Neutrophil (primary cell): ENCODE measurements at regions not wholly inside any gene's neighbourhood (a gene's known extent, or its start where the extent isn't known, plus 50 kb on each side); places are given as distances from the start of the nearest gene placed in this dataset.

ENCODE experiments used
- H3K27ac ChIP-seq: fragments of 200-600 bp; sonication (generic); 2 replicates; pipeline ENCODE4 v1.5.1; 2016; ENCODE audit warnings: mild to moderate bottlenecking, moderate library complexity
- H3K27me3 ChIP-seq: fragments of 200-600 bp; sonication (generic); 2 replicates; pipeline ENCODE4 v1.6.0; 2016; ENCODE audit warnings: mild to moderate bottlenecking
- H3K36me3 ChIP-seq: fragments of 200-600 bp; sonication (generic); 2 replicates; pipeline ENCODE4 v1.5.1; 2017
- H3K4me1 ChIP-seq, 2 experiments: fragments of 200-600 bp in 1 of 2; sonication (generic) in 1 of 2; 1 replicate in 1 of 2; 2 replicates in 1 of 2; pipeline versions ENCODE4 v1.5.1 to v1.6.1; 2013 to 2016; ENCODE audit warnings: low read depth in 1 of 2, low read length in 1 of 2, mild to moderate bottlenecking in 1 of 2, moderate library complexity in 1 of 2; ENCODE audit not compliant: control insufficient read depth in 1 of 2, insufficient read depth in 1 of 2
- H3K4me3 ChIP-seq, 2 experiments: fragments of 200-600 bp in 1 of 2; sonication (generic) in 1 of 2; 1 replicate in 1 of 2; 2 replicates in 1 of 2; pipeline ENCODE4 v1.5.1; 2013 to 2016; ENCODE audit warnings: low read depth in 1 of 2, low read length in 1 of 2, mild to moderate bottlenecking in 1 of 2, moderate library complexity in 1 of 2
- H3K9me3 ChIP-seq: fragments of 200-600 bp; sonication (generic); 2 replicates; pipeline ENCODE4 v1.5.1; 2016
- TF ChIP-seq, protein P1 (sequence below): fragments of 200-600 bp; sonication (generic); IDR thresholded peaks from 2 replicates; pipeline ENCODE4 v1.5.1; 2016; ENCODE audit warnings: antibody characterized with exemption

DNA sequence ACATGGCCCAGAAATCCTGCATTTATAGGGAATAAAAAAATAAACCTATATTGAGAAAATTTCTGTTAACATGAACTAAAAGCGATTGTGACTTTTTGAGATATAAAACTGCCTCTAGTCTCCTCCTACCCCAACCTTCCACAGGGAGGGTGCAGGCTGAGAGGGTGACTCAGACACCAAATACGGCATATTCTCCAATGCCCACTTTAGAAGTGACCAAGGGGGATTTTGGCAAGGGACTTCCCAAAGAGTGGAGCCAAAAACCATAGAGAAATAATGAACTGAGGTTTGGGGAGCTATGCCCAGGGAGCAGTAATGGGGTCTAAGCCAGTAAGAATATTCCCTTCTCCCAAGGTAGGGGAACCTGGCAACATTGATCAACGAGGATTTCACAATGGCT lies 124.9 kb upstream of the ZC3H12C start:
- no peak overlapping the region for H3K27ac ChIP-seq
- H3K4me3 ChIP-seq: no peak overlapping the region
- no peaks in the 10 kb centered on the region for H3K27me3 ChIP-seq
- H3K9me3 ChIP-seq: no peaks in the 10 kb centered on the region
- no peaks in the 10 kb centered on the region for H3K36me3 ChIP-seq
- peaks cover 12 to 29% of the 10 kb centered on the region in 2 experiments for H3K4me1 ChIP-seq
- TF ChIP-seq, protein P1, sequence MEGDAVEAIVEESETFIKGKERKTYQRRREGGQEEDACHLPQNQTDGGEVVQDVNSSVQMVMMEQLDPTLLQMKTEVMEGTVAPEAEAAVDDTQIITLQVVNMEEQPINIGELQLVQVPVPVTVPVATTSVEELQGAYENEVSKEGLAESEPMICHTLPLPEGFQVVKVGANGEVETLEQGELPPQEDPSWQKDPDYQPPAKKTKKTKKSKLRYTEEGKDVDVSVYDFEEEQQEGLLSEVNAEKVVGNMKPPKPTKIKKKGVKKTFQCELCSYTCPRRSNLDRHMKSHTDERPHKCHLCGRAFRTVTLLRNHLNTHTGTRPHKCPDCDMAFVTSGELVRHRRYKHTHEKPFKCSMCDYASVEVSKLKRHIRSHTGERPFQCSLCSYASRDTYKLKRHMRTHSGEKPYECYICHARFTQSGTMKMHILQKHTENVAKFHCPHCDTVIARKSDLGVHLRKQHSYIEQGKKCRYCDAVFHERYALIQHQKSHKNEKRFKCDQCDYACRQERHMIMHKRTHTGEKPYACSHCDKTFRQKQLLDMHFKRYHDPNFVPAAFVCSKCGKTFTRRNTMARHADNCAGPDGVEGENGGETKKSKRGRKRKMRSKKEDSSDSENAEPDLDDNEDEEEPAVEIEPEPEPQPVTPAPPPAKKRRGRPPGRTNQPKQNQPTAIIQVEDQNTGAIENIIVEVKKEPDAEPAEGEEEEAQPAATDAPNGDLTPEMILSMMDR: no peak

DNA sequence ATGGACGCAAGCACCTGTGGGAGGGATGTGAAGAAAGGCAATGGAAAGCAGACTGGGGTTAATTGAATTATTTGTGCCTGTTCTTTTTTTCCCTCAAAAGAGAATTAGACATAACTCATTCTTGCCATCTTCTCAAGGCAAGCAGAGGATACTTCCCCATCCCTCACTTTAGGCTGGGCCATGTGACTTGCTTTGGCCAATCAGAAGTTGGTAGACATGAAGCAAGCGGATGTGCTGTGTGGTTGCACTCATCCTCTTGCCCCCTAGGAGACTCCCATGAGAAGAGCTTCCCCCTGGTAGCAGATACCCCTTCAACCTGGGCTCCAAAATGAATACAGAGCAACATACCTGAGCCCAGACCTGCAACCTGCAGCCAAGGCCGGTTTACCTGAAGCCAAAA lies 124.4 kb upstream of the ZC3H12C start:
- H3K4me1 ChIP-seq: peaks cover 12 to 29% of the 10 kb centered on the region in 2 experiments
- TF ChIP-seq, protein P1: no peak
- H3K4me3 ChIP-seq: no peak overlapping the region
- no peaks in the 10 kb centered on the region for H3K9me3 ChIP-seq
- no peak overlapping the region for H3K27ac ChIP-seq
- H3K36me3 ChIP-seq: no peaks in the 10 kb centered on the region
- H3K27me3 ChIP-seq: no peaks in the 10 kb centered on the region

DNA sequence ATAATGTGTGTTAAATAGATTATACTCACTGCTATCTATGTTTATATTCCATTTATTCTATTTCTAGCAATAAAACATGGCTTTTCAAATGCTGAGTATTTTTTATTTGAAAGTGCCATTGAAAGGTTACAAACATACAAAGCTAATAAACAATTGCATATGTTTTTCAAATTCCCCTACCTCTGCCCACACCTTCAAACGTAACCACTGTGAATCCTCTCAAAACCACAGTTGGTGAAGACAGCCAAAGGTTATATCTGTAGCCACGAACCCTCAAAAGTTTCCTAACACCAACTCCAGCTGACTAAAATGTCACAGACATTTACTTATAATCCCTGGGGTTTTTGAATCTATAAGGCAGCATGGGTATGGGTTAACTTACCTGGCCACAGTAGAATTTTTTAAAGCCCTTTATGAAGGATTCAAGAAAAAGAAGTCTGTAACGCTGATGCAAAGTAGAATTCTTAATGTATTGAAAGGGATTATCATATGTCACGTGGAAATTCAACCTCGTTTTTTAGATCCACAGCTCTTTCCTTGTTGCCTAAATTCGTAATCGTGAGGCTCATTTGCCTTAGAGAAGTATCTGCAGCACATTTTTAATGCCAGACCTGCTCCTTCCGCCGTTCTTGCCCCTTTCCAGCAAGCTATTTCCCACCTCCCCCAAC lies 122.5 kb upstream of the ZC3H12C start:
- no peaks in the 10 kb centered on the region for H3K36me3 ChIP-seq
- no peaks in the 10 kb centered on the region for H3K9me3 ChIP-seq
- no peak overlapping the region for H3K27ac ChIP-seq
- H3K4me1 ChIP-seq: peaks cover 8 to 18% of the 10 kb centered on the region in 2 experiments
- H3K27me3 ChIP-seq: no peaks in the 10 kb centered on the region
- no peak overlapping the region for H3K4me3 ChIP-seq
- TF ChIP-seq, protein P1: no peak

DNA sequence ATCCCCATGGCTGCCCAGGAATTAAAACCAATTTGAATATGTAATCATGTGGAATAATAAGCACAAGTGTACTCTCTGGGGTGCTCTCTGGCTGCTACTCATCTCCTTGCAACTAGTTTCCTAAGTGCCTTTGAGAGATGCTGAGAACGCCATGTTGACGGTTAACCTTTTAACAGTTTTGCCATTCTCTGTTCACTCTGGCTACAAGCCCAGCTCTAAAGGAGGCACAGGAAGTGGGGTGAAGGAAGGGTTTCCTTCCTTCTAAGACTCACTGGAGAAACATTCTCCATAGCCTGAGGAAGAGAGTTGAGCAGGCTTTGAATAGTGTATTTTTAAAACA lies 122.0 kb upstream of the ZC3H12C start:
- TF ChIP-seq, protein P1: no peak
- no peaks in the 10 kb centered on the region for H3K36me3 ChIP-seq
- H3K4me1 ChIP-seq: peaks cover 8 to 18% of the 10 kb centered on the region in 2 experiments
- H3K27ac ChIP-seq: no peak overlapping the region
- H3K9me3 ChIP-seq: no peaks in the 10 kb centered on the region
- H3K27me3 ChIP-seq: no peaks in the 10 kb centered on the region
- no peak overlapping the region for H3K4me3 ChIP-seq

DNA sequence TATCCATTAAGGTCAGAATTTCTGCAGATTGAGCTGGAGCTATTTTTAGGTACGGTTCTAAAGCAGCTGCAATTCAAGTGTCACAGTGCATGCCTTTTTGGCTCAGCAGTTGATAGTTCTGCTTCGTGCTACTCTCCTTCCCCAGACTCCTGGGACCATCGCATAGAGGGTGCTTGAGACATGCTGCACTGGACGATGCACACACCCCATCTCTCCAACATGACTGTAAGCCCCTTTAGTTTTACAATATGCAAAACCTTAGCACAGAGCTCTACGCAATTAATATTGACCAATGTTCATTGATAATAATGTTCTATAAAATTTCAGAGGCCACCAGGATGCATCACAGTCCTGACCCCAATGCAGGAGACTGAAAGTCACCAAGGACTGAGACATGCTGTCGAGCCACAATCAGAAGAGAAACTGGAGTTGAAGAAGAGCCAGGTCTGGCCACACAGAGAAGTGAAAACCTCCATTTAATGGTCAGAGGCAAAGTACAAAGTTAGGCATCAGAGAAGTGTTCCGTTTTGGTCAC lies 120.9 kb upstream of the ZC3H12C start:
- Histone ChIP-seq H3K9me3 (no peaks in the 10 kb centered on the region), H3K27ac (no peak overlapping the region), H3K36me3 (no peaks in the 10 kb centered on the region), H3K4me1 (peaks cover 8 to 18% of the 10 kb centered on the region in 2 experiments), H3K4me3 (no peak overlapping the region), H3K27me3 (no peaks in the 10 kb centered on the region)
- TF ChIP-seq, protein P1: no peak
